ENCODE measurements at regions not wholly inside any gene's neighbourhood (a gene's known extent, or its start where the extent isn't known, plus 50 kb on each side); places are given as distances from the start of the nearest gene placed in this dataset.
"Not testable (repeated sequence)": the region's sequence is repeated elsewhere in the genome, so short reads cannot be mapped to it uniquely, and the experiment has no call there.

DNA sequence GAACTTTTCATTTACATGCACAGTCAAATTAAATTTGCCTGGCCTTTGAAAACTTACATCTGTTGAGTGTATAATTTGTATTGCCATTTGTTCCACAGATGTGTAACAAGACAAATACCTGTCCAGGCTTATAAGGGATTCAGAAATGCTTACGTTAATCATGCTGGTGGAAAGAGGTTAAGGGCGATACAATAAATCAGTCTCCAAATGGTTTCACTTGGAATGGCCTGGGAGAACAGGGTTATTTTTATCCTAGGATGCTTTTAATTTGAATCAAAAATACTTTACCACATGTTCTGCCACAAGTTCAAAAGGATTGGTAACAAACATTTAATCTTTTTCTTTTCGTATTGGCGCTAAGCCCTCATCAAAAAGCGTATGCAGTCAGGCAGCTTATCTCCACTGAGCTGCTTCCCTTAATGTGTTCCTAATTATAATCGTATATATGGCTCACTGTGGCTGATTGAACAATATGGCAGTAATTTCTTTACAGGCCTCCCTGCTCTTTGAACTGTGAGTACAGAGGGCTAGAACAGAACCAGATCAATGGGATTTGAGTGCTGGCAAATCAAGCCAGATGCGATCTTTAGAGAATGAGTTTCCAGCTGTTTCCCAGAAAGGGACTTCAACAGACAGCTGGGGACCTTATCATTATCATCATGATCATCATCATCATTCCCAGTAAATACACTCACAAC is 425.7 kb downstream of the SPRY2 start:
- DNase-seq (ENCODE audit: low spot score): no peak

- DNase-seq (ENCODE audit: low spot score): peak; percentile 12
Measured at GRCh38 chr13:79913141-79913827, 427.6 kb downstream of the SPRY2 start.

DNA sequence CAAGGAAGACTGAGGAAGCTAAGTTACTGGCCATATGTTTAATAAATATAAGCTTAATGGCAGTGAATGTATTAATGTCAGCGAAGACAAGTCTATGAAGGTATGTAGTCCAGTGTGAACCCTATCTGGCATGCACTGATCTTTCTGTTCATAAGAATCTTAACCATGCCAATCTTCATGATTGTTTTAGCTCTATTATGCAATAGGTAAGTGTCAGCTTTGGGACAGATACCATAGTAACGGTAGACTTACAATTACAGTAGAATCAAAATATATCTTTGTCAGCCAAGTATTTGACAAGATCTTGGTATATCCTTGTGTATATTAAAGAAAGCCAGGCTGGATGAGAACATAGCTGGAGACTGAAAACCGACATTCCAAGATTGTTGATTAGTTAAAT is 428.5 kb downstream of the SPRY2 start:
- DNase-seq (ENCODE audit: low spot score): no peak

DNA sequence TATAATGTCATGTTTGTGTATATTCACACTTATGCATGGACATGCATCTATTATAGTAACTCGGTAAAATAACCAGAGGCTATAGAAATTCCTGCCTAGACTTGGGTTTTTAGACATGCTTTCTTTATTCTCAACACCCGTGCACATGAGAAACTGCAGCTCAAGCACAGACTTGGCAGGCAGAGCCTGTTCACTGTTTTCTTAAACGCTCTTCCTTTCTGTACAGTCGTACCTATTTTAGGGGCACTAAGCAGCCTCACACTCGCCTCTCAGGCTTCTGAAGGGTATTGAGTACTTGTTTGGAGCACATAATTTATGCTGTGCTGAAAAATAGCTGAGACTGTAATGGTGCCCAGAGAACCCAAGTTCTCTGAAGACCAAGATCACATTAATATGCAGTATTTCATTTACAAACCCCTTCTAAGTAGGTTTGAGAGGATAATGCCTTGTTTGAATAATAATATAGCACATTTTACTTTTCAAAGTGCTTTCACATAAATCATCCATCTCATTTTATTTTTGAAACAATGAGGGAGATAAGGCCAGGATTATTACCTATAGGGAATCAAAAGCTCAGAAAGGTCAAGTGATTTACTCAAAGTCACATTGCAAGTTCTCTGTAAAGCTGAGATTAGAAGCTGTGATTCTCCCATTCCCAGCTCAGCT is 429.9 kb downstream of the SPRY2 start:
- DNase-seq (ENCODE audit: low spot score): no peak

- DNase-seq (ENCODE audit: low spot score): peak; percentile 36
Measured at GRCh38 chr13:79909644-79910043, 428.7 kb downstream of the NDFIP2 start.

DNA sequence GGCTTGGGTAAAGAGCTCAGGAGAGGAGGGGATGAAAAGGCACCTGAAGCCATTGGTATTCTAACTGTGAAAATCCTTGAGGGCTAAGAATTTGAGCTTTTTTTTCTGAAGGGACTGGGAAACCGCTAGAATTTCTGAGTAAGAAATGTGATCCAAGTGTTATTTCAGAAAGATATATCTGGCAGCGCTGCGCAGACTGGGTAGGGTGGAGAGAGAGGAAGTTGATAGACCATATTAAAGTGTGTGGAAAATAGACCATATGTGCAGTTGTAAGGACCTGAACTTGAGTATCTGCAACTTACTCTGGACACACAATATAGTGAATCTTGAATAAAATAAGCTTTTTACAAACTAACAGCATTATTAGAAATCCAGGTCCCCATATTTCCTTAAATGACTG is 427.4 kb downstream of the NDFIP2 start:
- DNase-seq (ENCODE audit: low spot score): no peak

- DNase-seq (ENCODE audit: low spot score): no peak
Measured at GRCh38 chr13:79907527-79907926, 426.6 kb downstream of the NDFIP2 start.

DNA sequence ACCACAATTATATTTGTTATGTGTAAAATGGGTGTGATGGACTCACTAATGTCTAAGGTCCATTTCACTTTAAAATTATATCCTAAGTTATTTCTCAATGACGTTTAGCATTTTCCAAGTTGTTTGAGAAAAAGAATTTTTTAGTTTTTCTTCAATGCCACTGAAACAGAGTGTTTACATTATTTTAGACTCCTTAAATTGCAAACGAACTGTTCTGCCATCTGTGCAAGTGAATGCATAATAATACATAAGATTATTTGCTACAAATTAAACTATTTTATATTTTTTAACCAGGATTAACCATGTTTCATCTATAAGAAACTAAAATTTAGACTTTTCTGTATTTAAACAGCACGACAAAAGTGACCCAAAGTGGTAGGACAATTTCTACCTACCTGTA is 425.4 kb downstream of the NDFIP2 start:
- DNase-seq (ENCODE audit: low spot score): no peak

- DNase-seq (ENCODE audit: low spot score): no peak
Measured at GRCh38 chr13:79905018-79905417, 424.1 kb downstream of the NDFIP2 start.

- DNase-seq (ENCODE audit: low spot score): peak; percentile 58
Measured at GRCh38 chr13:79904581-79904980, 423.6 kb downstream of the NDFIP2 start.

GRCh38 chr13:79901336-79901735 is 420.4 kb downstream of the NDFIP2 start:
- DNase-seq (ENCODE audit: low spot score): no peak

- DNase-seq (ENCODE audit: low spot score): no peak
Measured at GRCh38 chr13:79900356-79900755, 419.4 kb downstream of the NDFIP2 start.

GRCh38 chr13:79898996-79899395 is 418.0 kb downstream of the NDFIP2 start:
- peak; percentile 16 for DNase-seq (ENCODE audit: low spot score)

DNA sequence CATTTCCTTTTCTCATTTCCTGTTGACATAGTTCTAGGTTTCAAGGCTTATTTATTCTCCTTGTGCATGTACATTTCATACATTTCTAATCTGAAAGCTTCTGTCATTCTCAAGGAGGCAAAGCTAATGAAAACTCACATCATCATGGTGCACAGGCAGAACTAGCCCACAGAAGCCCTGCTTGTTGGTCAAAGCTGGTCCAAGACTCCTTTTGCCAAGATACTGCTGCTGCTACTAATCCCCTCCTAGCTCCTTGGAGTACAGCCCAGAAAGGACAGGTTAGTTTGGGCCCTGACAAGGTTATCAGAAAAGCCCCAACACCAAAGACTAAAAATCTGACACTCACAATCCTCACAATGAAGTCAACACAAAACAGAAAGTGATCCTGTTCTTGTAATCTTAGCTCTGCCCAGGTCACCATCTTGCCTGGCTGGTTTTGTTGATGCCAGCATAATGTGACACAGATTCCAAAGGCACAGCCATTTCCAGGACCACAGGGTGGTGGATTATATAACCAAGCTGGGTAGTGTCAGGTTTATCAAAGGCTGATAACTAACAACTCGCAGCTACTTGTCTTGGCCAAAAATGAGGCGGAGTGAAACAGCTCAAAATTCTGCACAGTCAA is 417.4 kb downstream of the NDFIP2 start:
- no peak for DNase-seq (ENCODE audit: low spot score)

- DNase-seq (ENCODE audit: low spot score): peak; percentile 64
Measured at GRCh38 chr13:79896851-79897250, 415.9 kb downstream of the NDFIP2 start.

- no peak for DNase-seq (ENCODE audit: low spot score)
Measured at GRCh38 chr13:79895416-79895815, 414.5 kb downstream of the NDFIP2 start.

DNA sequence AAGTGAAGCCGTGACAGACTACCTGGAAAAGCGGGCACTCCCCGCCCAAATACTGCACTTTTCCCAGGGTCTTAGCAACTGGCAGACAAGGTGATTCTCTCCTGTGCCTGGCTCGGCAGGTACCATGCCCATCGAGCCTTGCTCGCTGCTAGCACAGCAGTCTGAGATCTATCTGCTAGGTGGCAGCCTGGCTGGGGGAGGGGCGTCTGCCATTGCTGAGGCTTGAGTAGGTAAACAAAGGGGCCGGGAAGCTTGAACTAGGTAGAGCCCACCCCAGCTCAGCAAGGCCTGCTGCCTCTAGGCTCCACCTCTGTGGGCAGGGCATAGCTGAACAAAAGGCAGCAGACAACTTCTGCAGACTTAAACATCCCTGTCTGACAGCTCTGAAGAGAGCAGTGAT is 406.3 kb downstream of the NDFIP2 start:
- DNase-seq (ENCODE audit: low spot score): not testable (repeated sequence)

DNA sequence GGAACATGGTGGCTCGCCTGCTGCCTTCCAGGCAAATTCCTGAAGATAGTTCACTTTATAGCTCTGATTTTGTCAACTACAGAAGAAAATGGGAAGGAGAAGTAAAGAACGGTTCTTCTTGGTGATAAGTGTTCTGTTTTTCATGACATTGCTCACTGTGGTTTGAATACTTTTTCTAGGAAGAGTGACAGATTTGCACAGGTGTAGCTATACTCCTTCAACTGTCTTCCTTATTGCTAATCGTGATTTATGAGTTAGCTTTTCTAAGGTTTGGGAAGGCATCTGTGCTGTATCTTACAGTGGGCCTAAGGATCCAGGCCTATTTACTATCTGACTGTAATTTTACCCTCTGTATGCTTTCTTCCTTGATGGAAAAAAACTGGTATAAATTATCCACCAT is 405.6 kb downstream of the NDFIP2 start:
- DNase-seq (ENCODE audit: low spot score): no peak

- no peak for DNase-seq (ENCODE audit: low spot score)
Measured at GRCh38 chr13:79884890-79885289, 403.9 kb downstream of the NDFIP2 start.

DNA sequence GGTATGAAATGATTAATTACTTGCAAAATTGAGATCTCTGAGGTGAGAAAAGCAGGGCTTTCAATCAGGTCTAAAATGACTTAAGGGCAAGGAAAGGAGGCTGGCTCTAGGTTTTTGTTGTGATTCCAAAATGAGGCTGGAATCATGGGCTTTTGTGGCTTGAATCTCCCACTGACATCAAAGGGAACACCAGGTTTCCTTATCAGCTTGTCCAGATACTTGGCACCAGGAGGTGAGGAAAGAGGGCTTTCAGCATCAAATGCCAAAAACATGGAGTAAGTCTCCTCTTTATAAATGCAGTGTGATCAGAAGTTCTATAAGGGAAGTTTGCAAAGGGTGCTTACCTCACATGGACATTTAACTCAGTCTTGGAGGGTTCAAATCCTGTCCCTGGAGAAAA is 402.3 kb downstream of the NDFIP2 start:
- no peak for DNase-seq (ENCODE audit: low spot score)

DNA sequence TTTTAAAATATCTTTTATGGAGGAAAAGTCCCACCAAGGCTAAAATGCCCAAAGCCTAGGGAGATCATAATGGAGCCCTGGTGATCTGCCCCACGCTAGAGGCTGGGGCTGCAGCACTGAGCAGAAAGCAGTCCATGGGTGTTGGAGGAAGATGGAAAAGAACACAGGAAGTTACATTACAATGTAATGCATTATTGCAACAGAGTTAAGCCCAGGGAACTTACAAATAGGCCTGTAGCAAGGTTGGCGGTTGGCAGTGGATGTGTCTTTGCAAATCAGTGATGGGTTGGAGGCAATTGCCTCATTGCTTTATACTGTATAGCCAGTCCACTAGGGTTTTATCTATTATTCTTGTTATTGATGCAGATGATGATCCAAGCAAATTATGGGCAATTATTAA is 399.9 kb downstream of the NDFIP2 start:
- DNase-seq (ENCODE audit: low spot score): no peak

DNA sequence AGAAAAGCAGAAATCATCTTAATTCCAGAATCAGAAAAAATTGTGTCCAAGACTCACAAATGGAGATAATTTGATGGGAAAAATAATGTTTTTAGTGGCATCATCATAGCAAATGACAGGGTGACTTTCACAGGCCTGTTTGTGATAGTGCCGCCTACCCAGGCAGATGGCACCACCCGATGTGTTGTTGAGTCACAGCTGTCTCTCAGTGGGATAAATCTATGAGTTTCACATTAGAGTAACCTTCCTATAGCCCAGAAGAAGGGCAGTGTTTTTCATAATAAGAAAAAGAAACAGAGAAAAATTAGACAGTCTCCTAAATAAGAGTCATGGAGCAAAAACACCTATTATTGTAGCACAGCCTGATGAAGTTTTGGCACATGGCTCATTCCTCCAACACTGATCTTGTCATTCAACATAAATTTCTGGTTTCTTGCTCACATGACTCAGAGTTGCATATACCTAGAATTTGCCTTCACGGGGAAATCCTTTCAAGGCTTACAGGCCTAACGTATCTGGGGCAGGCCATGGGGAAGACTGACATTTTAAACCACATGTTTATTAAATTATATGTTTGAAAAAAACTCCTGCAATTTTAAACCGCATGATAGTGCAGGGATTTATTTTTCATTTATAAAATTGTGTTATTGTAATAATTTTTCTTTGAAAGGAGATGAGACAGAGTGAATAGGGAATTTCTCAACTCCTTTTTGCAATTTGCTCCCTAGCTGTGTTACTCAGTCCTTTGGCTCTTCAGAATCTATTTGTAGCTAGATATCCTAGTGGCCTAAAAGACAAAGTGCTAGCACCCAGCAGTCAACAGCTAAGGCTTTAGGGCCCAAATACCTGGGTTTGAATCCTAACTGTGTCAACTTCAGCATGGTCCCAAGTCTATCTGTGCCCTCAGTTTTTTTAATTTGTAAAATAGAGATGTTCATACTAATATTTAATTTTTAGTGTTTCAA is 393.7 kb downstream of the NDFIP2 start:
- peak; percentile 28 for DNase-seq (ENCODE audit: low spot score)
